H1 (cell line): ENCODE measurements at regions not wholly inside any gene's neighbourhood (a gene's known extent, or its start where the extent isn't known, plus 50 kb on each side); places are given as distances from the start of the nearest gene placed in this dataset.

Experiments
- BACH1 ChIP-seq: IDR thresholded peaks from 2 replicates; pipeline ENCODE4 v1.6.1; 2012; ENCODE audit warnings: low read length, improper control_type of control experiment
- CHD1 ChIP-seq: IDR thresholded peaks from 2 replicates; pipeline ENCODE4 v1.6.1; 2012; ENCODE audit warnings: low read depth, low read length, improper control_type of control experiment
- CHD7 ChIP-seq: fragments of 300-600 bp; sonication (generic); IDR thresholded peaks from 2 replicates; pipeline ENCODE4 v1.7.1; 2012; ENCODE audit warnings: low read length, moderate library complexity, mild to moderate bottlenecking, inconsistent platforms; ENCODE audit not compliant: insufficient replicate concordance
- CREB1 ChIP-seq: IDR thresholded peaks from 2 replicates; pipeline ENCODE4 v1.6.1; 2012; ENCODE audit warnings: inconsistent platforms
- E2F6 ChIP-seq: IDR thresholded peaks from 2 replicates; pipeline ENCODE4 v1.6.1; 2012; ENCODE audit warnings: inconsistent platforms
- FOSL1 ChIP-seq: IDR thresholded peaks from 2 replicates; pipeline ENCODE4 v1.6.1; 2011; ENCODE audit warnings: mild to moderate bottlenecking, low read depth, low read length, moderate library complexity; ENCODE audit not compliant: insufficient read depth
- GTF2F1 ChIP-seq: IDR thresholded peaks from 2 replicates; pipeline ENCODE4 v1.6.1; 2012; ENCODE audit warnings: low read depth, low read length, improper control_type of control experiment, borderline replicate concordance
- KDM4A ChIP-seq: IDR thresholded peaks from one replicate; pipeline ENCODE4 v1.7.1; 2012; ENCODE audit warnings: low read depth, mild to moderate bottlenecking, moderate library complexity, low read length, inconsistent platforms; ENCODE audit not compliant: severe bottlenecking
- POLR2AphosphoS5 ChIP-seq: IDR thresholded peaks from 2 replicates; pipeline ENCODE4 v1.6.1; 2011; ENCODE audit warnings: low read depth, low read length

GRCh38 chr17:79183293-79184158 is 108.9 kb downstream of the ENGASE start (continued):
- TF ChIP-seq CHD7 (no peak), E2F6 (peak; percentile 62; the same call in 1 of the 2 replicates), KDM4A (peak; percentile 92), POLR2AphosphoS5 (no peak; the same call in 1 of the 2 replicates), FOSL1 (no peak), GTF2F1 (no peak), CHD1 (no peak), CREB1 (peak; percentile 24), BACH1 (peak; percentile 47; the same call in 1 of the 2 replicates)
